GM23338 (cell line): ENCODE measurements at regions not wholly inside any gene's neighbourhood (a gene's known extent, or its start where the extent isn't known, plus 50 kb on each side); places are given as distances from the start of the nearest gene placed in this dataset.

Experiments
- CREB1 ChIP-seq: fragments of 250-450 bp; sonication (Bioruptor Pico); IDR thresholded peaks from 2 replicates; pipeline ENCODE4 v1.5.0; 2020; ENCODE audit warnings: low read depth, mild to moderate bottlenecking, moderate library complexity
- CTCF ChIP-seq, 2 experiments: fragments of 200-600 bp in 1 of 2; sonication (generic) in 1 of 2; conservative IDR thresholded peaks; 2 replicates each; pipeline versions ENCODE4 v1.5.1 to v1.6.1; 2016 to 2017; ENCODE audit warnings: antibody characterized with exemption in 2 of 2, low read depth in 2 of 2, mild to moderate bottlenecking in 2 of 2, moderate library complexity in 1 of 2
- ETS1 ChIP-seq: IDR thresholded peaks from 2 replicates; pipeline ENCODE4 v1.6.1; 2016; ENCODE audit warnings: antibody characterized with exemption
- EZH2 ChIP-seq: fragments of 200-600 bp; sonication (generic); IDR thresholded peaks from one replicate; pipeline ENCODE4 v1.8.0; 2017; ENCODE audit warnings: antibody characterized with exemption, mild to moderate bottlenecking, low read depth; ENCODE audit not compliant: unreplicated experiment
- EZH2phosphoT487 ChIP-seq: fragments of 200-600 bp; sonication (generic); IDR thresholded peaks from one replicate; pipeline ENCODE4 v1.8.1; 2018; ENCODE audit warnings: antibody characterized with exemption; ENCODE audit not compliant: unreplicated experiment
- JUNB ChIP-seq: IDR thresholded peaks from one replicate; pipeline ENCODE4 v1.6.1; 2016; ENCODE audit warnings: antibody characterized with exemption; ENCODE audit not compliant: unreplicated experiment
- POLR2AphosphoS5 ChIP-seq: IDR thresholded peaks from 2 replicates; pipeline ENCODE4 v1.6.1; 2016; ENCODE audit warnings: antibody characterized with exemption, low read depth
- STAT1 ChIP-seq: IDR thresholded peaks from one replicate; pipeline ENCODE4 v1.6.1; 2016; ENCODE audit warnings: antibody characterized with exemption; ENCODE audit not compliant: unreplicated experiment

- no peak for TF ChIP-seq POLR2AphosphoS5
- no peak for TF ChIP-seq CTCF (conservative IDR thresholded peaks at IDR 0.05; ENCODE audit: low read depth in 2 of 2)
- TF ChIP-seq STAT1, result no peak
- no peak for TF ChIP-seq EZH2phosphoT487
- no peak for TF ChIP-seq CREB1 (CRISPR knock-in tag)
- no peak for TF ChIP-seq JUNB
- no peak for TF ChIP-seq EZH2
- no peak for TF ChIP-seq ETS1
These were observed 446.8 kb downstream of the NUF2 start for GRCh38 chr1:163768576-163768975.
